H9 (cell line): ENCODE measurements at regions not wholly inside any gene's neighbourhood (a gene's known extent, or its start where the extent isn't known, plus 50 kb on each side); places are given as distances from the start of the nearest gene placed in this dataset.

Source experiments
- DNase-seq: peaks from one replicate; pipeline ENCODE4 v3.0.0-alpha.2; 2017
- H2AFZ ChIP-seq: one replicate; pipeline ENCODE4 v1.6.1; 2013; ENCODE audit warnings: mild to moderate bottlenecking, low read length, control low read depth, moderate library complexity
- H2AK5ac ChIP-seq: 2 replicates; pipeline ENCODE4 v1.6.1; 2013; ENCODE audit warnings: low read length, control low read depth, mixed read lengths; ENCODE audit not compliant: insufficient read length
- H2BK120ac ChIP-seq: one replicate; pipeline ENCODE4 v1.6.1; 2013; ENCODE audit warnings: low read depth, mild to moderate bottlenecking, low read length, control low read depth, inconsistent platforms; ENCODE audit not compliant: poor library complexity, severe bottlenecking
- H2BK12ac ChIP-seq: 2 replicates; pipeline ENCODE4 v1.6.1; 2013; ENCODE audit warnings: low read length, control low read depth, mixed read lengths, low read depth; ENCODE audit not compliant: insufficient read length
- H2BK15ac ChIP-seq: 2 replicates; pipeline ENCODE4 v1.6.1; 2013; ENCODE audit warnings: low read depth, low read length, control low read depth
- H2BK20ac ChIP-seq: one replicate; pipeline ENCODE4 v1.6.1; 2013; ENCODE audit warnings: low read depth, mild to moderate bottlenecking, low read length, control low read depth, inconsistent platforms; ENCODE audit not compliant: poor library complexity, severe bottlenecking
- H2BK5ac ChIP-seq: 2 replicates; pipeline ENCODE4 v1.6.1; 2013; ENCODE audit warnings: low read length, control low read depth, mixed read lengths; ENCODE audit not compliant: insufficient read length
- H3K14ac ChIP-seq: 2 replicates; pipeline ENCODE4 v1.6.1; 2013; ENCODE audit warnings: low read length, control low read depth; ENCODE audit not compliant: insufficient read depth
- H3K18ac ChIP-seq: 2 replicates; pipeline ENCODE4 v1.6.1; 2013; ENCODE audit warnings: low read depth, mild to moderate bottlenecking, mixed read lengths, low read length, control low read depth; ENCODE audit not compliant: insufficient read length
- H3K23ac ChIP-seq: 2 replicates; pipeline ENCODE4 v1.6.1; 2013; ENCODE audit warnings: low read length, control low read depth, mixed read lengths, low read depth; ENCODE audit not compliant: insufficient read length
- H3K23me2 ChIP-seq: 2 replicates; pipeline ENCODE4 v1.6.1; 2013; ENCODE audit warnings: low read depth, mild to moderate bottlenecking, mixed read lengths, low read length, control low read depth; ENCODE audit not compliant: insufficient read length, poor library complexity, severe bottlenecking
- H3K27ac ChIP-seq: 2 replicates; pipeline ENCODE4 v1.5.1; 2013; ENCODE audit warnings: low read length, control low read depth, mixed read lengths, low read depth; ENCODE audit not compliant: insufficient read length
- H3K27me3 ChIP-seq: 2 replicates; pipeline ENCODE4 v1.6.1; 2013; ENCODE audit warnings: low read length, control low read depth, inconsistent platforms; ENCODE audit not compliant: insufficient read depth
- H3K4ac ChIP-seq: 2 replicates; pipeline ENCODE4 v1.6.1; 2013; ENCODE audit warnings: low read depth, mild to moderate bottlenecking, control low read depth, inconsistent platforms, low read length, moderate library complexity
- H3K4me1 ChIP-seq: 2 replicates; pipeline ENCODE4 v1.6.1; 2013; ENCODE audit warnings: low read length, control low read depth, inconsistent platforms; ENCODE audit not compliant: insufficient read depth
- H3K4me2 ChIP-seq: 2 replicates; pipeline ENCODE4 v1.6.1; 2013; ENCODE audit warnings: low read length, control low read depth, mixed read lengths; ENCODE audit not compliant: insufficient read length, insufficient read depth
- H3K56ac ChIP-seq: 2 replicates; pipeline ENCODE4 v1.6.1; 2013; ENCODE audit warnings: low read depth, mild to moderate bottlenecking, mixed read lengths, low read length, control low read depth; ENCODE audit not compliant: insufficient read length
- H3K79me1 ChIP-seq: 2 replicates; pipeline ENCODE4 v1.6.1; 2013; ENCODE audit warnings: low read depth, mild to moderate bottlenecking, moderate library complexity, low read length, control low read depth, inconsistent platforms; ENCODE audit not compliant: insufficient read depth, poor library complexity, severe bottlenecking
- H3K79me2 ChIP-seq: 2 replicates; pipeline ENCODE4 v1.6.1; 2013; ENCODE audit warnings: low read length, control low read depth, inconsistent platforms; ENCODE audit not compliant: insufficient read depth
- H3K9ac ChIP-seq: 2 replicates; pipeline ENCODE4 v1.6.1; 2013; ENCODE audit warnings: low read length, control low read depth, mixed read lengths; ENCODE audit not compliant: insufficient read length; ENCODE audit errors: extremely low read depth
- H3K9me3 ChIP-seq: one replicate; pipeline ENCODE4 v1.6.1; 2013; ENCODE audit warnings: low read depth, low read length, inconsistent platforms; ENCODE audit not compliant: control insufficient read depth
- H3T11ph ChIP-seq: one replicate; pipeline ENCODE4 v1.6.1; 2013; ENCODE audit warnings: mild to moderate bottlenecking, low read length, control low read depth, inconsistent platforms
- H4K20me1 ChIP-seq: one replicate; pipeline ENCODE4 v1.6.1; 2013; ENCODE audit not compliant: control insufficient read depth, insufficient read length, insufficient read depth
- H4K5ac ChIP-seq: 2 replicates; pipeline ENCODE4 v1.6.1; 2013; ENCODE audit warnings: low read depth, mild to moderate bottlenecking, mixed read lengths, low read length, control low read depth; ENCODE audit not compliant: insufficient read length
- H4K8ac ChIP-seq: replicated peaks from 2 replicates; pipeline ENCODE4 v1.6.1; 2013; ENCODE audit warnings: low read length, control low read depth, mixed read lengths, low read depth; ENCODE audit not compliant: insufficient read length
- H4K91ac ChIP-seq: 2 replicates; pipeline ENCODE4 v1.6.1; 2013; ENCODE audit warnings: low read depth, mild to moderate bottlenecking, moderate library complexity, mixed read lengths, low read length, control low read depth; ENCODE audit not compliant: insufficient read length
- H3K27ac Mint-ChIP-seq, 3 experiments: 2 replicates in 2 of 3; 3 replicates in 1 of 3; pipeline ENCODE4 v1.8.0; 2020 to 2021; ENCODE audit warnings: mixed read lengths in 3 of 3, mild to moderate bottlenecking in 1 of 3, moderate library complexity in 1 of 3
- H3K27me3 Mint-ChIP-seq: 2 replicates; pipeline ENCODE4 v1.8.0; 2021; ENCODE audit warnings: low read depth, mild to moderate bottlenecking, moderate library complexity, mixed read lengths
- H3K36me3 Mint-ChIP-seq, 3 experiments: 2 replicates in 2 of 3; 3 replicates in 1 of 3; pipeline ENCODE4 v1.8.0; 2020 to 2021; ENCODE audit warnings: low read depth in 3 of 3, mixed read lengths in 3 of 3; ENCODE audit not compliant: insufficient read depth in 1 of 3
- H3K4me1 Mint-ChIP-seq, 2 experiments: 2 replicates each; pipeline ENCODE4 v1.8.0; 2020; ENCODE audit warnings: mixed read lengths in 2 of 2
- H3K4me3 Mint-ChIP-seq, 2 experiments: 2 replicates in 1 of 2; 3 replicates in 1 of 2; pipeline ENCODE4 v1.8.0; 2020 to 2021; ENCODE audit warnings: mild to moderate bottlenecking in 2 of 2, mixed read lengths in 2 of 2, moderate library complexity in 1 of 2
- H3K9me3 Mint-ChIP-seq, 2 experiments: 2 replicates in 1 of 2; 3 replicates in 1 of 2; pipeline ENCODE4 v1.8.0; 2020; ENCODE audit warnings: mild to moderate bottlenecking in 2 of 2, mixed read lengths in 2 of 2, moderate library complexity in 1 of 2
- WGBS: extraction: QIAGEN DNeasy Blood & Tissue Kit; methylation state at CpG from one replicate; pipeline ENCODE4 v1.1.7; 2013; ENCODE audit warnings: missing lambda C conversion rate, low lambda C conversion rate, mixed read lengths; ENCODE audit not compliant: insufficient read length; ENCODE audit errors: extremely low coverage; 5-methylcytosine and 5-hydroxymethylcytosine counted together
- TF ChIP-seq, protein P1 (sequence below): fragments of 200-600 bp; sonication (generic); conservative IDR thresholded peaks from 3 replicates; pipeline ENCODE4 v1.8.0; 2021; ENCODE audit warnings: antibody characterized with exemption, mild to moderate bottlenecking

DNA sequence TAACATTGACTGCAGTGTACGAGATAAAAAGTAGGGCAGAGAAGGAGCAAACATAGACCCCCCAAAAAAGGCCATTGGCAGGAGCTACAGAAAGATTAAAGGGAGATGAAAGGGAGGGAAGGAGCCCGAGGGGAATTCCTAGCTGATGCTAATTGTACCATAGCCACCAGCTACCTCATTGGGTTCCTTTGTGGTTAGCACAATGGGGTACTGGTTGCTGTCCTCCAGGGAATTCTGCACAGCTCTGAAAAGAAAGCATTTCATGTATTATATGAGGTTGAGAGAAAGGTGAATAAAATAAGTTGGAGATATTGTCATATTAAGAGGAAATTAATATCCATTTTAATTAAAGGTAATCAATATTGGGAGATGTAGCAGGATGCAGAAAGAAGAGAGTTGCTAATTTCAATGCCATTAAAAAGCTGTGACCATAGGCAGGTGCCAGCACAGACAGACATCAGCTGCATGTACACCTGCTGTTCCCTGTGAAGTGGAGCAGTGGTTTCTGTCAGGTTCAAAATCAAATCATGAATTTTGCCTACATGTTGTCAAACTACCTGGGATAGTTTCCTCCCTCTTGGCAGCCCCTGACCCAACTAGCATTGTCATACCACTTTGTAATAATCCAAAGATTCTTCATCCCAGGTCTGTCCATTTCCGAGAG, 185.4 kb upstream of the DLGAP1 start:
- Histone ChIP-seq H2BK12ac (no peak overlapping the region), H3K4ac (no peak overlapping the region), H4K5ac (no peak overlapping the region), H3K79me1 (no peaks in the 10 kb centered on the region), H4K8ac (no peak overlapping the region), H2BK120ac (no peak overlapping the region), H3K79me2 (no peaks in the 10 kb centered on the region), H3K18ac (no peak overlapping the region), H3K4me2 (no peak overlapping the region), H3T11ph (no peak overlapping the region), H3K23me2 (no peaks in the 10 kb centered on the region), H4K20me1 (no peaks in the 10 kb centered on the region), H4K91ac (no peak overlapping the region), H3K14ac (no peak overlapping the region), H3K4me1 (no peaks in the 10 kb centered on the region), H2BK5ac (no peak overlapping the region), H2AK5ac (no peak overlapping the region), H3K23ac (no peak overlapping the region), H2AFZ (no peak overlapping the region), H3K9ac (no peak overlapping the region), H3K56ac (no peak overlapping the region), H3K9me3 (no peaks in the 10 kb centered on the region), H2BK20ac (no peak overlapping the region), H3K27me3 (no peaks in the 10 kb centered on the region), H3K27ac (no peak overlapping the region), H2BK15ac (no peak overlapping the region)
- TF ChIP-seq, protein P1, sequence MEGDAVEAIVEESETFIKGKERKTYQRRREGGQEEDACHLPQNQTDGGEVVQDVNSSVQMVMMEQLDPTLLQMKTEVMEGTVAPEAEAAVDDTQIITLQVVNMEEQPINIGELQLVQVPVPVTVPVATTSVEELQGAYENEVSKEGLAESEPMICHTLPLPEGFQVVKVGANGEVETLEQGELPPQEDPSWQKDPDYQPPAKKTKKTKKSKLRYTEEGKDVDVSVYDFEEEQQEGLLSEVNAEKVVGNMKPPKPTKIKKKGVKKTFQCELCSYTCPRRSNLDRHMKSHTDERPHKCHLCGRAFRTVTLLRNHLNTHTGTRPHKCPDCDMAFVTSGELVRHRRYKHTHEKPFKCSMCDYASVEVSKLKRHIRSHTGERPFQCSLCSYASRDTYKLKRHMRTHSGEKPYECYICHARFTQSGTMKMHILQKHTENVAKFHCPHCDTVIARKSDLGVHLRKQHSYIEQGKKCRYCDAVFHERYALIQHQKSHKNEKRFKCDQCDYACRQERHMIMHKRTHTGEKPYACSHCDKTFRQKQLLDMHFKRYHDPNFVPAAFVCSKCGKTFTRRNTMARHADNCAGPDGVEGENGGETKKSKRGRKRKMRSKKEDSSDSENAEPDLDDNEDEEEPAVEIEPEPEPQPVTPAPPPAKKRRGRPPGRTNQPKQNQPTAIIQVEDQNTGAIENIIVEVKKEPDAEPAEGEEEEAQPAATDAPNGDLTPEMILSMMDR: no peak
- H3K9me3 Mint-ChIP-seq: no peaks in the 10 kb centered on the region
- H3K4me1 Mint-ChIP-seq: peaks cover 10 to 12% of the 10 kb centered on the region in 2 experiments
- WGBS: no CpG with 5 or more reads among the region's 3 CpGs
- H3K36me3 Mint-ChIP-seq: no peaks in the 10 kb centered on the region
- no peak overlapping the region for H3K27ac Mint-ChIP-seq
- no peak overlapping the region for H3K4me3 Mint-ChIP-seq
- H3K27me3 Mint-ChIP-seq: no peaks in the 10 kb centered on the region; the same call in 1 of the 2 replicates
- no peak for DNase-seq
